ENCODE measurements at regions not wholly inside any gene's neighbourhood (a gene's known extent, or its start where the extent isn't known, plus 50 kb on each side); places are given as distances from the start of the nearest gene placed in this dataset.
A peak's percentile ranks its signal among the peaks of the same experiment; 100 is the strongest.

DNA sequence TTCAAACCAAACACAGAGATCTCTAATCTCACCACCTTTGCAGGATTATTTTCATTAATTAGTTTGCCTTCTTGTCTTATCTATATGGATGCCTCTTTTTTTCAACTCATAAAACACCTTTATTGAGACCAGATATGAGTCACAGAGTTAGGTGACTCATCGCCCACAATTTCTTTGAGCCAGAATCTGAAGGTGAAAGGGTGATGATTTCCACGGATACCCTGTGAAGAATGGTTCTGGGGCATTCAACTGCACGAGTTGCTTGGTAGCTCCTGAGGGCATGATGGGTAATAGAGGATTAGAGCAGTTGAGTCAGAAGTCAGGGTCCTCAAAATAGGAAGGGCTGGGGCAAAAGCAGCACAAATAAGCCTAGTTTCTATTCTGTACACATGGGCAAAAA, 128.2 kb downstream of the TBX19 start:
- Histone ChIP-seq H4K20me1 (ENCODE audit: insufficient read depth, low read length) (no peaks in the 10 kb centered on the region), H3K79me1 (ENCODE audit: low read depth in 1 of 2, low read length in 2 of 2) (no peaks in the 10 kb centered on the region), H3K4me3 (ENCODE audit: insufficient read depth, low read depth, low read length) (no peak overlapping the region), H2BK15ac (ENCODE audit: low read depth, low read length) (no peak overlapping the region), H2AFZ (replicated peaks; ENCODE audit: low read length, poor library complexity) (no peak overlapping the region), H3K27me3 (ENCODE audit: control insufficient read depth, insufficient read depth, low read length) (no peaks in the 10 kb centered on the region), H3K4ac (ENCODE audit: low read depth, low read length) (no peak overlapping the region), H3K9me1 (ENCODE audit: insufficient read depth, low read length) (no peaks in the 10 kb centered on the region), H3K4me1 (ENCODE audit: control insufficient read depth, insufficient read depth, low read length) (no peaks in the 10 kb centered on the region), H3K9me3 (ENCODE audit: control insufficient read depth, insufficient read depth, low read length) (no peaks in the 10 kb centered on the region), H2BK5ac (ENCODE audit: low read depth, low read length, poor library complexity, severe bottlenecking) (no peak overlapping the region), H2AK5ac (ENCODE audit: low read depth, low read length) (no peak overlapping the region), H4K8ac (ENCODE audit: low read depth in 2 of 2, low read length in 2 of 2) (no peak overlapping the region), H3K4me2 (ENCODE audit: low read depth, low read length) (no peak overlapping the region), H2BK120ac (ENCODE audit: low read depth, low read length) (no peak overlapping the region), H3K27ac (ENCODE audit: insufficient read depth, low read length) (no peak overlapping the region), H2BK20ac (ENCODE audit: low read depth, low read length) (no peak overlapping the region), H3K18ac (ENCODE audit: low read depth, low read length) (no peak overlapping the region), H3K56ac (ENCODE audit: extremely low read depth, insufficient read depth, low read length) (no peak overlapping the region), H4K5ac (ENCODE audit: low read depth, low read length) (no peak overlapping the region), H3K36me3 (ENCODE audit: control insufficient read depth, insufficient read depth, low read length) (no peaks in the 10 kb centered on the region), H3K9ac (ENCODE audit: low read depth, low read length) (no peak overlapping the region), H3K23ac (ENCODE audit: low read depth, low read length) (no peak overlapping the region), H2AK9ac (replicated peaks; ENCODE audit: low read depth, low read length, poor library complexity) (no peak overlapping the region), H4K91ac (ENCODE audit: insufficient read depth, low read depth, low read length) (no peak overlapping the region), H3K14ac (replicated peaks; ENCODE audit: low read depth, low read length) (no peak overlapping the region)
- ATAC-seq (ENCODE audit: low read depth), result no peak
- CTCF ChIA-PET, result no interaction called here
- peak; percentile 22 for DNase-seq
- no CpG with 5 or more reads among the region's 3 CpGs for WGBS, 2 experiments (ENCODE audit: extremely low coverage in 2 of 2, insufficient read length in 1 of 2)
- dilution Hi-C loops (cut with HindIII; ENCODE audit: low sequenced_read_pairs, unreplicated experiment), result no loop called here
- in situ Hi-C loops (cut with MboI; ENCODE audit: low sequenced_read_pairs), result no loop called here
- POLR2A ChIA-PET (ENCODE audit: unreplicated experiment), result no interaction called here
- intact Hi-C loops (cut with micrococcal nuclease), result no loop called here
- no TSS peak for BruUV-seq (replicated peaks)
- peak; percentile 52; the same call in 1 of the 2 replicates for TF ChIP-seq FOS (IDR thresholded peaks at IDR 0.05; ENCODE audit: low read depth, low read length)
- TF ChIP-seq MXI1 (IDR thresholded peaks at IDR 0.05; ENCODE audit: borderline replicate concordance, low read depth, low read length), result no peak
